MG63 (cell line): ENCODE measurements at regions not wholly inside any gene's neighbourhood (a gene's known extent, or its start where the extent isn't known, plus 50 kb on each side); places are given as distances from the start of the nearest gene placed in this dataset.
"Not testable (repeated sequence)": the region's sequence is repeated elsewhere in the genome, so short reads cannot be mapped to it uniquely, and the experiment has no call there.

Experiments
- DNase-seq: peaks from one replicate; pipeline ENCODE4 v3.0.0-alpha.2; 2020
- H3K27me3 ChIP-seq: fragments of 250-450 bp; sonication (Bioruptor Pico); 2 replicates; pipeline ENCODE4 v1.5.1; 2020; ENCODE audit warnings: mild to moderate bottlenecking, moderate library complexity
- H3K36me3 ChIP-seq: fragments of 250-450 bp; sonication (Bioruptor Pico); 2 replicates; pipeline ENCODE4 v1.5.1; 2020; ENCODE audit warnings: mild to moderate bottlenecking, moderate library complexity
- H3K4me3 ChIP-seq: fragments of 250-450 bp; sonication (Bioruptor Pico); 2 replicates; pipeline ENCODE4 v1.5.1; 2020; ENCODE audit warnings: mild to moderate bottlenecking, moderate library complexity
- H3K9me3 ChIP-seq: fragments of 250-450 bp; sonication (Bioruptor Pico); 2 replicates; pipeline ENCODE4 v1.5.1; 2020; ENCODE audit warnings: mild to moderate bottlenecking, moderate library complexity

- Histone ChIP-seq H3K36me3 (no peaks in the 10 kb centered on the region), H3K4me3 (no peak overlapping the region), H3K27me3 (no peaks in the 10 kb centered on the region), H3K9me3 (no peaks in the 10 kb centered on the region)
- no peak for DNase-seq
These were observed 448.2 kb downstream of the PCDH10 start for GRCh38 chr4:133597251-133597650.

GRCh38 chr4:133596459-133596858 is 447.4 kb downstream of the PCDH10 start:
- no peaks in the 10 kb centered on the region for H3K27me3 ChIP-seq
- no peak overlapping the region for H3K4me3 ChIP-seq
- DNase-seq: no peak
- H3K9me3 ChIP-seq: no peaks in the 10 kb centered on the region
- H3K36me3 ChIP-seq: no peaks in the 10 kb centered on the region

DNA sequence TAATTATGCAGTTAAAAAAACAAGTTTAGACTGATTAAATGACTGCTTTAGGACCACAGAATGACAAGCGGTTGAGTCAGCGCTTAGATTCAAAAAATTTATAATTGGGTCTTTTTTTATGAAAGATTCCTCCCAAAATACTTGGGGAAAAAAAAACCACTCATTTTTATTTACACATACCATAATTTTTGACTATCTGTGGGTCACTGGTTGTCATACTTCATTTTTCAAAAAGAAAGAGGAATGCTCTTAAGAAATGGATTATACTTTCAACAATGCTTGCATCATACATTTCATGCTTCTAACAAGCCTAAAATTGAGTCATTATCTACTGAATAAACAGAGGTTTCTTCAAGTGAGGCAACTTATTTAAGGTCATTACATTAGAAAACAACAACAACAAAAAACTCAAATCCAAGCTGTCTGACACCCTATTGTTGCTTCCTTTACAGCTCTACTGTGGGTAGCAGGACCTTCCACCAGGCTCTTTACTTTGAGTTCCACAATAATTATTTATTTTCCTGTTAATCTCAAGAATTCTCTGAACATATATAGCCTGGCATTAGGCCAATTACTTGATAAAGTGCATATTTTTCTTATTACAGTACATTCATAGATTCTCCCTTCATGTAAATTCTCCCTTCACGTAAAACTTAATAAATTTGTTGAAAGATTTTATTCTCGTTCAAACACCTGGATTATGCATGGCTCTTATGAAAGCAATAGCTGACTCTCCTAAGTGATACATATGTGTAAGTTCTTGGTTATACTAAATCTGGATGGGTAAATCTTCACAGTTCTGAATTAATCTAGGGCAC is 445.5 kb downstream of the PCDH10 start:
- Histone ChIP-seq H3K36me3 (no peaks in the 10 kb centered on the region), H3K9me3 (no peaks in the 10 kb centered on the region), H3K4me3 (no peak overlapping the region), H3K27me3 (no peaks in the 10 kb centered on the region)
- DNase-seq: no peak

GRCh38 chr4:133593764-133594163 is 444.7 kb downstream of the PCDH10 start:
- Histone ChIP-seq H3K36me3 (no peaks in the 10 kb centered on the region), H3K9me3 (no peaks in the 10 kb centered on the region), H3K27me3 (no peaks in the 10 kb centered on the region), H3K4me3 (no peak overlapping the region)
- DNase-seq: no peak

- H3K9me3 ChIP-seq: no peaks in the 10 kb centered on the region
These were observed 443.5 kb downstream of the PCDH10 start for GRCh38 chr4:133592591-133592990.

GRCh38 chr4:133592106-133592505 is 443.0 kb downstream of the PCDH10 start:
- DNase-seq: no peak
- H3K4me3 ChIP-seq: no peak overlapping the region

More at GRCh38 chr4:133592591-133592990, 443.5 kb downstream of the PCDH10 start:
- Histone ChIP-seq H3K36me3 (no peaks in the 10 kb centered on the region), H3K4me3 (no peak overlapping the region), H3K27me3 (no peaks in the 10 kb centered on the region)
- no peak for DNase-seq

GRCh38 chr4:133588306-133588705 is 439.2 kb downstream of the PCDH10 start:
- DNase-seq: no peak
- Histone ChIP-seq H3K36me3 (no peaks in the 10 kb centered on the region), H3K27me3 (no peaks in the 10 kb centered on the region), H3K9me3 (no peaks in the 10 kb centered on the region), H3K4me3 (no peak overlapping the region)

More at GRCh38 chr4:133592106-133592505, 443.0 kb downstream of the PCDH10 start:
- H3K27me3 ChIP-seq: no peaks in the 10 kb centered on the region
- H3K9me3 ChIP-seq: no peaks in the 10 kb centered on the region
- H3K36me3 ChIP-seq: no peaks in the 10 kb centered on the region

- no peak for DNase-seq
- Histone ChIP-seq H3K36me3 (no peaks in the 10 kb centered on the region), H3K9me3 (no peaks in the 10 kb centered on the region), H3K4me3 (no peak overlapping the region), H3K27me3 (no peaks in the 10 kb centered on the region)
These were observed 436.2 kb downstream of the PCDH10 start for GRCh38 chr4:133585323-133585722.

DNA sequence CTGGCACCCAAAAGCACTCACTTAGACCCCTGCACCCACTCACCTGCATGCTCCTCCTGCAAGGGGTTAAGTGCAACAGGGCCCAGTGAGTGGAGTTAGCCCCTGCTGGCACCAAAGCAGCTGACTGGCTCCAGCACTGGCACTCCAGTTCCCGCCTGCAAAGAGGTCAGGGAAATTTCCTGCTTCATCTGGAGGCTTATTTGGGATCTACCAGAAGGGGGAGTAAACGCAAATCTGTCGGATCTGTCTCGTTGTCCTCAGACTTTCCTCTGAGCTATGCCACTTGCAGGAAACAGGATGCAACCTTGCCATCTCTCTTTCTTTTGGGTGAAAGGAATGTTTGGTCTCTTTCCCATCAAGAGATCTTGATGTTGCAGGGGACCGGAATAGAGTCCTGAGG is 435.6 kb downstream of the PCDH10 start:
- H3K9me3 ChIP-seq: no peaks in the 10 kb centered on the region
- H3K27me3 ChIP-seq: no peaks in the 10 kb centered on the region
- no peaks in the 10 kb centered on the region for H3K36me3 ChIP-seq
- H3K4me3 ChIP-seq: no peak overlapping the region
- DNase-seq: no peak

DNA sequence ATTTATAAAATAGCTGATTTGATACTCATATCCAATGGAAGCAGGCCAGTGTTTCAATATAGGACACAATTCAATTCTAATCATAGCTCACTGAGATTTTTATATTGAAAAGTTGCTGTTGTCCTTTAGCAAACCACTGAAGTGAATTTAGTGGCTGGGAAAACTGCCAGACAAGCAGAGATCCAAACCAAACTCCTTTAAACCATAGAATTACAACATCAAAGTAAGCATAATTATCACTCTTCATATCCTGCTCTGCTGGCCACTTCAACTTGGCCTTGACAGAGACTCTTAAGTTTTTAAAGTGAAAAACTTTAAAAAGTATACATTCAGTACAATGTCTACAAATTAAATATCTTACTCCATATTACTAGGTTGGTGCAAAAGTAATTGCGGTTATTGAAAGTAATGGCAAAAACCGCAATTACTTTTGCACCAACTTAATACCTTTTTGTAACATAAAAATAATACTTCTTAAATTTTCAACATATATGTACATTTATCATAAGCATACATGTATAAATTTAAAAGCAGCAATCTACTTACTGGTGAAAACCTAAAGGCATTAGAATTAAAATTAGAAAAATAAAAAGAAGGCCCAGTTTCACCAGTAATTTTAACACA is 433.0 kb downstream of the PCDH10 start:
- no peaks in the 10 kb centered on the region for H3K36me3 ChIP-seq
- no peaks in the 10 kb centered on the region for H3K9me3 ChIP-seq
- H3K27me3 ChIP-seq: no peaks in the 10 kb centered on the region
- no peak overlapping the region for H3K4me3 ChIP-seq
- DNase-seq: no peak

- DNase-seq: no peak
- Histone ChIP-seq H3K9me3 (no peaks in the 10 kb centered on the region), H3K36me3 (no peaks in the 10 kb centered on the region), H3K4me3 (no peak overlapping the region), H3K27me3 (no peaks in the 10 kb centered on the region)
These were observed 425.2 kb downstream of the PCDH10 start for GRCh38 chr4:133574248-133574647.

- Histone ChIP-seq H3K4me3 (no peak overlapping the region), H3K36me3 (no peaks in the 10 kb centered on the region), H3K9me3 (no peaks in the 10 kb centered on the region), H3K27me3 (no peaks in the 10 kb centered on the region)
- no peak for DNase-seq
These were observed 416.3 kb downstream of the PCDH10 start for GRCh38 chr4:133565379-133565778.

DNA sequence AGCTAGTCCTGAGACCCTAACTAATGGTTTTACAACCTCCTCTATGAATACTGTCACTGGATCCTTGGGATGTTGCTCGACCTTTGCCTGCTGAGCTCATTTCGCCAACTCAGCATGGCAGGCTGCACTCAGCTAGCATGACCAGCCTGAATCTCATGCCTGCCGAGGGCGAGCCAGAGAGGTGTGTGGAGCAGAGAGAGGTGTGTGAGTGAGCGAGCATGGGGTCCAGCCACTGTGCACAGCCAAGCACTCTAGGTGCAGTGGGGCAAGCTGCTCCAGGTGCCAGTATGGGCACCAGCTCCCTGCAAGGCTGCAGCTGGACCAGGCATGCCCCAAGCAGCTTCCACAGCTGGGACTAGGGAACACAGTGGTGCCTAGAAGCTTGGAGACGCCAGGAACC is 410.9 kb downstream of the PCDH10 start:
- H3K9me3 ChIP-seq: no peaks in the 10 kb centered on the region
- no peak for DNase-seq
- H3K36me3 ChIP-seq: no peaks in the 10 kb centered on the region
- no peak overlapping the region for H3K4me3 ChIP-seq
- no peaks in the 10 kb centered on the region for H3K27me3 ChIP-seq

DNA sequence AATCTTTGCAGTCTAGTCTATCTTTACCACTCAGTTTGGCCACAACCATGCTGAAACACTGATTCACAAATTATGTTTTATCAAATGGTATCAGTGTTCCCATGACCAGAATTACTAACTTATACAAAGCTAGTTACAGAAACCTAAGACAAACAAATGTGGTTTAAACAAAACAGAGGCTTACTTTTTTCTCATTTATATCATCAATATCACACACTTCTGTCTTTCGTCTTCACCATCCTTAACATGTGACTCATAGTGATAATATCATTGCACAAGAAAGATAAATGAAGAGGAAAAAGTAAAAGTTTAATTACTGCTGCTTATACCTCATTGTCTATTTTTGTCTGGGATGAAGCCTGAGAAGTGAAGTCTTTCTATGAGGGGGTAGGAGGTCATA is 406.6 kb downstream of the PCDH10 start:
- Histone ChIP-seq H3K36me3 (no peaks in the 10 kb centered on the region), H3K4me3 (no peak overlapping the region), H3K27me3 (no peaks in the 10 kb centered on the region), H3K9me3 (no peaks in the 10 kb centered on the region)
- DNase-seq: no peak

DNA sequence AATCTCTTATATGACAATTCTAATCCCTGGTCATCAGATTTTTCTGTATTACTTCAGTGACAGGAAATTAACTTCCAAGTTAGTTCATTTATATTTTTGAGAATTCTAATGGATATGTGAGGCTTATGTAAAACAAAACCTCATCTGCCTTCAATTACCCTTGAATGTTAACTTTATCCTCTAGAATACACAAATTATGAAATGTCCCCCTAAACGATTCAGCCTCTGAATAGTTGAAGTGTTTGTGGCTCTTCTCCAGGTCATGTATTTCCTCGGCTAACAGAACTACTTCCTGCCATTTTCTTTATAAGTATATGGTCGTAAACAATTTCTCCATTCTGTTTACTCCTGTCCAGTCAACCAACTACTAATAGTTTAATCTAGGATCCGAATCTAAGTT is 401.3 kb downstream of the PCDH10 start:
- Histone ChIP-seq H3K4me3 (no peak overlapping the region), H3K36me3 (no peaks in the 10 kb centered on the region), H3K27me3 (no peaks in the 10 kb centered on the region), H3K9me3 (no peaks in the 10 kb centered on the region)
- DNase-seq: no peak

GRCh38 chr4:133544097-133544496 is 395.0 kb downstream of the PCDH10 start:
- Histone ChIP-seq H3K4me3 (no peak overlapping the region), H3K9me3 (no peaks in the 10 kb centered on the region), H3K27me3 (no peaks in the 10 kb centered on the region), H3K36me3 (no peaks in the 10 kb centered on the region)
- DNase-seq: no peak

GRCh38 chr4:133537780-133538281 is 388.7 kb downstream of the PCDH10 start:
- no peak for DNase-seq
- Histone ChIP-seq H3K4me3 (no peak overlapping the region), H3K9me3 (no peaks in the 10 kb centered on the region), H3K36me3 (no peaks in the 10 kb centered on the region), H3K27me3 (no peaks in the 10 kb centered on the region)

GRCh38 chr4:133534224-133534623 is 385.1 kb downstream of the PCDH10 start:
- H3K9me3 ChIP-seq: not testable (repeated sequence)

More at GRCh38 chr4:133534224-133534623, 385.1 kb downstream of the PCDH10 start:
- not testable (repeated sequence) for DNase-seq, H3K36me3 ChIP-seq, H3K27me3 ChIP-seq, H3K4me3 ChIP-seq
